Thoracic aorta (tissue), 2 donors: ENCODE measurements at regions not wholly inside any gene's neighbourhood (a gene's known extent, or its start where the extent isn't known, plus 50 kb on each side); places are given as distances from the start of the nearest gene placed in this dataset.

Experiments
- ATAC-seq: fragments of 150-250 bp; one replicate; pipeline ENCODE4 v1.8.0; 2017; ENCODE audit warnings: low read depth; ENCODE audit not compliant: insufficient number of reproducible peaks, low FRiP score
- DNase-seq: peaks from one replicate; pipeline ENCODE4 v3.0.0-alpha.2; 2020; ENCODE audit warnings: low spot score
- H3K27ac ChIP-seq, 2 donors: fragments of 200-600 bp; sonication (generic); 1 replicate in 1 of 2; 2 replicates in 1 of 2; pipeline ENCODE4 v1.5.1; 2016; ENCODE audit warnings: mild to moderate bottlenecking in 2 of 2, moderate library complexity in 2 of 2
- H3K27me3 ChIP-seq: fragments of 200-600 bp; sonication (generic); replicated peaks from 2 replicates; pipeline ENCODE4 v1.6.0; 2016; ENCODE audit warnings: mild to moderate bottlenecking; ENCODE audit not compliant: insufficient read depth
- H3K36me3 ChIP-seq: fragments of 200-600 bp; sonication (generic); one replicate; pipeline ENCODE4 v1.5.1; 2016
- H3K4me1 ChIP-seq, 2 donors: fragments of 200-600 bp; sonication (generic); 1 replicate in 1 of 2; 2 replicates in 1 of 2; pipeline versions ENCODE4 v1.5.1 to v1.6.0; 2016; ENCODE audit warnings: low read depth in 2 of 2, mild to moderate bottlenecking in 1 of 2; ENCODE audit not compliant: control insufficient read depth in 1 of 2
- H3K4me3 ChIP-seq: fragments of 200-600 bp; sonication (generic); 2 replicates; pipeline ENCODE4 v1.5.1; 2016; ENCODE audit warnings: mild to moderate bottlenecking
- H3K9me3 ChIP-seq: fragments of 200-600 bp; sonication (generic); 2 replicates; pipeline ENCODE4 v1.5.1; 2016
- TF ChIP-seq, protein P1 (sequence below): fragments of 200-600 bp; sonication (generic); IDR thresholded peaks from one replicate; pipeline ENCODE4 v1.5.1; 2019; ENCODE audit warnings: antibody characterized with exemption

DNA sequence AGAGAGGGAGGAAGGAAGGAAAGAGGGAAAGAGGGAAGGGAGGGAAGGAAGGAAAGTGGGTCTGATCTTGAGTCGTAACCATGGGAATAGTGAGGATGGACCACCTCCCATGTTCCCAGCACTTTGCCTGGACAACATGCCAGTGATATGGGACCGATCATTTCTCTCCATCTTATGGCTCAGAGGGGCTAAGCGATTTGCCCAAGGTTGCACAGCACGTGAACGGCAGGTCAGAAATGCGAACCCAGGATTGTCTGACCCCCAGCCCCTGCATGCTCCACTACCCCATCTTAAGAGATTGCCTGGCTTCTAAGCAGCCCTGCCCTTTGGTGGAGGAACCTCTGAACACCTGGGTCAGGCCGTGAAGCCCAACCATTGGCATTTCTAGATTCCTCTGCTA, 109.0 kb upstream of the CARD11 start:
- TF ChIP-seq, protein P1, sequence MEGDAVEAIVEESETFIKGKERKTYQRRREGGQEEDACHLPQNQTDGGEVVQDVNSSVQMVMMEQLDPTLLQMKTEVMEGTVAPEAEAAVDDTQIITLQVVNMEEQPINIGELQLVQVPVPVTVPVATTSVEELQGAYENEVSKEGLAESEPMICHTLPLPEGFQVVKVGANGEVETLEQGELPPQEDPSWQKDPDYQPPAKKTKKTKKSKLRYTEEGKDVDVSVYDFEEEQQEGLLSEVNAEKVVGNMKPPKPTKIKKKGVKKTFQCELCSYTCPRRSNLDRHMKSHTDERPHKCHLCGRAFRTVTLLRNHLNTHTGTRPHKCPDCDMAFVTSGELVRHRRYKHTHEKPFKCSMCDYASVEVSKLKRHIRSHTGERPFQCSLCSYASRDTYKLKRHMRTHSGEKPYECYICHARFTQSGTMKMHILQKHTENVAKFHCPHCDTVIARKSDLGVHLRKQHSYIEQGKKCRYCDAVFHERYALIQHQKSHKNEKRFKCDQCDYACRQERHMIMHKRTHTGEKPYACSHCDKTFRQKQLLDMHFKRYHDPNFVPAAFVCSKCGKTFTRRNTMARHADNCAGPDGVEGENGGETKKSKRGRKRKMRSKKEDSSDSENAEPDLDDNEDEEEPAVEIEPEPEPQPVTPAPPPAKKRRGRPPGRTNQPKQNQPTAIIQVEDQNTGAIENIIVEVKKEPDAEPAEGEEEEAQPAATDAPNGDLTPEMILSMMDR: no peak
- Histone ChIP-seq H3K27ac (no peak overlapping the region), H3K4me3 (no peak overlapping the region), H3K9me3 (no peaks in the 10 kb centered on the region), H3K27me3 (no peaks in the 10 kb centered on the region), H3K4me1 (no peaks in the 10 kb centered on the region), H3K36me3 (no peaks in the 10 kb centered on the region)
- DNase-seq: no peak
- ATAC-seq: no peak

GRCh38 chr7:3153118-3153517, 109.5 kb upstream of the CARD11 start:
- no peaks in the 10 kb centered on the region for H3K4me1 ChIP-seq
- TF ChIP-seq, protein P1: no peak
- H3K4me3 ChIP-seq: no peak overlapping the region
- ATAC-seq (no peak), DNase-seq (no peak)
- no peak overlapping the region for H3K27ac ChIP-seq
- H3K36me3 ChIP-seq: no peaks in the 10 kb centered on the region
- no peaks in the 10 kb centered on the region for H3K9me3 ChIP-seq
- no peaks in the 10 kb centered on the region for H3K27me3 ChIP-seq

DNA sequence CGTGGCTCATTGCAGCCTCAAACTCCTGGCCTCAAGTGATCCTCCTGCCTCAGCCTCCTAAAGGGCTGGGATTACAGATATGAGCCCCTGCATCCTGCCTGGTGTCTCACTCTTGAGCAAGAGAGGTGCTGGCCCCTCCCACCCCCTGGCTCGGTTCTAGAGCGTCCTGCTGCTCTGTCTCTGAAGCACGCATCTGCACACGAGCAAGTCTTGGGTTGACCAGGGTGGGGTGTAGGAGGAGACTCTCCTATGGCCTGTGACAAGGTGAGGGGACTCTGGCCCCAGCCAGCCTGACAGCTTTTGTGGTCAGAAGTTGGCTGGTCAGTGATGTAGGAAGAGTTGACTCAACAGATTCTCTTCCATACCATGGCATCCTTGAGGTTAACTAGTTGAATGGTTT, 110.7 kb upstream of the CARD11 start:
- no peaks in the 10 kb centered on the region for H3K36me3 ChIP-seq
- DNase-seq (no peak), ATAC-seq (no peak)
- H3K4me1 ChIP-seq: no peaks in the 10 kb centered on the region
- no peaks in the 10 kb centered on the region for H3K27me3 ChIP-seq
- H3K4me3 ChIP-seq: no peak overlapping the region
- TF ChIP-seq, protein P1: no peak
- no peak overlapping the region for H3K27ac ChIP-seq
- no peaks in the 10 kb centered on the region for H3K9me3 ChIP-seq

- DNase-seq (no peak), ATAC-seq (no peak)
- no peaks in the 10 kb centered on the region for H3K27me3 ChIP-seq
- H3K27ac ChIP-seq: no peak overlapping the region
- TF ChIP-seq, protein P1: peak; percentile 69
- no peak overlapping the region for H3K4me3 ChIP-seq
- no peaks in the 10 kb centered on the region for H3K36me3 ChIP-seq
- H3K9me3 ChIP-seq: no peaks in the 10 kb centered on the region
- H3K4me1 ChIP-seq: no peaks in the 10 kb centered on the region
Measured at GRCh38 chr7:3154881-3155494, 111.3 kb upstream of the CARD11 start.

DNA sequence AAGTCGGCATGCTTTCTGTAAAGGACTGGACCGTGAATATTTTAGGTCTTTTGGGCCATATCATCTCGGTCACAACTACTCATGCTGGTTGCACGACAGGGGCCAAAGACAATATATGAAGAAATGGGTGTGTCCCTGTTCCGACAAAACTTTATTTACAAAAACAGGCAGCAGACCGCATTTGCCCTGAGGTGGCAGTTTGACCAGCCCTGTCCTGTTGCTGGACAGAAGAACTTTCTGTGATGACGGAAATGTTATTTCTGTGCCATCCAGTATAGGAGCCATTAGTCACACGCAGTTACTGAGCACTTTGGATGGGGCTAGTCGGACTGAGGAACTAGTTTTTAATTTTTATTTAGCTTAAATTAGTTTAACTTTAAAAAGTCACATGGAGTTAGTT, 112.8 kb upstream of the CARD11 start:
- Histone ChIP-seq H3K4me3 (no peak overlapping the region), H3K9me3 (no peaks in the 10 kb centered on the region), H3K4me1 (no peaks in the 10 kb centered on the region), H3K27me3 (no peaks in the 10 kb centered on the region), H3K27ac (no peak overlapping the region), H3K36me3 (no peaks in the 10 kb centered on the region)
- TF ChIP-seq, protein P1: no peak
- DNase-seq (no peak), ATAC-seq (no peak)
